Caco-2 (cell line): ENCODE measurements at regions not wholly inside any gene's neighbourhood (a gene's known extent, or its start where the extent isn't known, plus 50 kb on each side); places are given as distances from the start of the nearest gene placed in this dataset.

Source experiments
- BruUV-seq: library from RNA; stranded (reverse); fragments of 400-500 nt; replicated peaks from 2 replicates; lab custom pipeline; 2021; lab: Mats Ljungman, UMichigan
- CTCF ChIA-PET: fragments of 300-600 bp; sonication (Branson Sonifier 250); formaldehyde crosslinking; loops from one replicate; lab custom pipeline; 2022; ENCODE audit warnings: antibody characterized with exemption; lab: Charles Lee
- POLR2A ChIA-PET: fragments of 300-600 bp; sonication (Branson Sonifier 250); formaldehyde crosslinking; loops from one replicate; lab custom pipeline; 2022; ENCODE audit warnings: antibody characterized with exemption; lab: Charles Lee
- DNase-seq, 2 experiments: peaks; one replicate each; pipeline versions ENCODE4 v3.0.0 to v3.0.0-alpha.2; 2020 to 2022
- H3K27me3 ChIP-seq: replicated peaks from 2 replicates; pipeline ENCODE4 v1.6.0; 2011; ENCODE audit warnings: low read length; ENCODE audit not compliant: control insufficient read depth, insufficient read depth
- H3K36me3 ChIP-seq: 2 replicates; pipeline ENCODE4 v1.5.1; 2011; ENCODE audit warnings: low read length; ENCODE audit not compliant: control insufficient read depth, insufficient read depth
- H3K4me1 ChIP-seq: fragments of 250-450 bp; sonication (Bioruptor Pico); 2 replicates; pipeline ENCODE4 v1.5.1; 2020; ENCODE audit warnings: mild to moderate bottlenecking
- H3K4me3 ChIP-seq: 2 replicates; pipeline ENCODE4 v1.5.1; 2011; ENCODE audit warnings: low read depth, mild to moderate bottlenecking, control low read depth, low read length
- H3K9me3 ChIP-seq: fragments of 250-450 bp; sonication (Bioruptor Pico); 2 replicates; pipeline ENCODE4 v1.5.1; 2020; ENCODE audit warnings: mild to moderate bottlenecking, moderate library complexity
- H3K27ac Mint-ChIP-seq: one replicate; pipeline ENCODE4 v1.8.0; 2022; ENCODE audit warnings: mixed read lengths; ENCODE audit not compliant: unreplicated experiment
- H3K27me3 Mint-ChIP-seq: one replicate; pipeline ENCODE4 v1.8.0; 2022; ENCODE audit warnings: mixed read lengths; ENCODE audit not compliant: insufficient read depth, unreplicated experiment
- H3K36me3 Mint-ChIP-seq: one replicate; pipeline ENCODE4 v1.8.0; 2022; ENCODE audit warnings: mild to moderate bottlenecking, mixed read lengths; ENCODE audit not compliant: insufficient read depth, unreplicated experiment
- H3K4me1 Mint-ChIP-seq: one replicate; pipeline ENCODE4 v1.8.0; 2022; ENCODE audit warnings: low read depth, mixed read lengths; ENCODE audit not compliant: unreplicated experiment
- H3K4me3 Mint-ChIP-seq: one replicate; pipeline ENCODE4 v1.8.0; 2022; ENCODE audit warnings: mild to moderate bottlenecking, moderate library complexity, mixed read lengths; ENCODE audit not compliant: unreplicated experiment
- H3K9me3 Mint-ChIP-seq: one replicate; pipeline ENCODE4 v1.8.0; 2022; ENCODE audit warnings: mixed read lengths; ENCODE audit not compliant: unreplicated experiment
- intact Hi-C: fragments of 100-400 bp; cut with micrococcal nuclease; formaldehyde crosslinking; loops from one replicate; pipeline ENCODE4 v1.10.0; 2022; ENCODE audit not compliant: unreplicated experiment
- TF ChIP-seq, protein P1 (sequence below), 2 experiments: fragments of 200-600 bp in 1 of 2; IDR thresholded peaks; 1 replicate in 1 of 2; 2 replicates in 1 of 2; pipeline versions ENCODE4 v1.5.1 to v1.8.0; 2011 to 2022; ENCODE audit warnings: antibody characterized with exemption in 1 of 2, control low read depth in 1 of 2, inconsistent platforms in 1 of 2, low read depth in 1 of 2, low read length in 1 of 2, mild to moderate bottlenecking in 1 of 2, moderate library complexity in 1 of 2; ENCODE audit not compliant: insufficient read depth in 1 of 2, severe bottlenecking in 1 of 2, unreplicated experiment in 1 of 2

DNA sequence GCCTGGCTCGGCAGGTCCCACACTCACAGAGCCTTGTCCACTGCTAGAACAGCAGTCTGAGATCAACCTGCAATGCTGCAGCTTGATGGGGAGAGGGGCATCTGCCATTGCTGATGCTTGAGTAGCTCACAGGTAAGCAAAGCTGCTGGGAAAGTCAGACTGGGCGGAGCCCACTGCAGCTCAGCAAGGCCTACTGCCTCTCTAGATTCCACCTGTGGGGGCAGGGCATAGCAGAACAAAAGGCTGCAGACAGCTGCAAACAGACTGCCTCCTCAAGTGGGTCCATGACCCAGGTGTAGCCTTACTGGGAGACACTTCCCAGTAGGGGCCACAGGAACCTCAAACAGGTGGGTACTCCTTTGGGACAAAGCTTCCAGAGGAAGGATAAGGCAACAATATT lies 110.6 kb upstream of the ADAMTS3 start:
- Mint-ChIP-seq H3K27me3 (peaks cover 13% of the 10 kb centered on the region), H3K4me1 (no peaks in the 10 kb centered on the region), H3K36me3 (no peaks in the 10 kb centered on the region), H3K27ac (no peak overlapping the region), H3K4me3 (no peak overlapping the region), H3K9me3 (peaks cover 8% of the 10 kb centered on the region)
- Histone ChIP-seq H3K4me1 (no peaks in the 10 kb centered on the region), H3K36me3 (no peaks in the 10 kb centered on the region), H3K9me3 (no peaks in the 10 kb centered on the region), H3K4me3 (no peak overlapping the region), H3K27me3 (no peaks in the 10 kb centered on the region)
- no TSS peak for BruUV-seq
- POLR2A ChIA-PET, result no interaction called here
- DNase-seq, result no peak
- TF ChIP-seq, protein P1, sequence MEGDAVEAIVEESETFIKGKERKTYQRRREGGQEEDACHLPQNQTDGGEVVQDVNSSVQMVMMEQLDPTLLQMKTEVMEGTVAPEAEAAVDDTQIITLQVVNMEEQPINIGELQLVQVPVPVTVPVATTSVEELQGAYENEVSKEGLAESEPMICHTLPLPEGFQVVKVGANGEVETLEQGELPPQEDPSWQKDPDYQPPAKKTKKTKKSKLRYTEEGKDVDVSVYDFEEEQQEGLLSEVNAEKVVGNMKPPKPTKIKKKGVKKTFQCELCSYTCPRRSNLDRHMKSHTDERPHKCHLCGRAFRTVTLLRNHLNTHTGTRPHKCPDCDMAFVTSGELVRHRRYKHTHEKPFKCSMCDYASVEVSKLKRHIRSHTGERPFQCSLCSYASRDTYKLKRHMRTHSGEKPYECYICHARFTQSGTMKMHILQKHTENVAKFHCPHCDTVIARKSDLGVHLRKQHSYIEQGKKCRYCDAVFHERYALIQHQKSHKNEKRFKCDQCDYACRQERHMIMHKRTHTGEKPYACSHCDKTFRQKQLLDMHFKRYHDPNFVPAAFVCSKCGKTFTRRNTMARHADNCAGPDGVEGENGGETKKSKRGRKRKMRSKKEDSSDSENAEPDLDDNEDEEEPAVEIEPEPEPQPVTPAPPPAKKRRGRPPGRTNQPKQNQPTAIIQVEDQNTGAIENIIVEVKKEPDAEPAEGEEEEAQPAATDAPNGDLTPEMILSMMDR (IDR thresholded peaks at IDR 0.05; ENCODE audit: insufficient read depth in 1 of 2, low read depth in 1 of 2, low read length in 1 of 2, severe bottlenecking in 1 of 2, unreplicated experiment in 1 of 2), result no peak
- CTCF ChIA-PET, result no interaction called here
- intact Hi-C loops, result no loop called here

DNA sequence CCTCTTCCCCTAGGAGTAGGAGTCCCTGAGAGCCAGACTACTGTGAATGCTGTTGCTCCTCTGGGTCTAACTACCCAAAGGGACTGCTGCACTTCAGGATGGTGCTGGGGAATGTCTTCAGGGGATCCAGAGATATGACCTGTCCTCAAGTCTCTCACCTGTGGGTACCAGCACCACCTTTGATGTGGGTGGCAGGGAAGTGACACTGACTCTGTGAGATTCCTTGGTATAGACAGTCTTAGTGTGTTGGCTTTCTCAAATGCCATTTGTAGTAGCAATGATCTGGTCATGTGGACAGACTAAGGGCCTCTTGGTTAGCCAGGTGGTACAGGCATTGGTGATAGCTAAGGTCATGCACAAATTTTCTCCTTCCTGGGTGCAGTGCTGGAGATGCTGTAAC lies 108.9 kb upstream of the ADAMTS3 start:
- Histone ChIP-seq H3K36me3 (no peaks in the 10 kb centered on the region), H3K4me3 (no peak overlapping the region), H3K9me3 (no peaks in the 10 kb centered on the region), H3K4me1 (no peaks in the 10 kb centered on the region), H3K27me3 (no peaks in the 10 kb centered on the region)
- no peak for DNase-seq
- ChIA-PET CTCF (no interaction called here), POLR2A (no interaction called here)
- intact Hi-C loops, result no loop called here
- no peaks in the 10 kb centered on the region for H3K9me3 Mint-ChIP-seq
- H3K36me3 Mint-ChIP-seq, result no peaks in the 10 kb centered on the region
- no peaks in the 10 kb centered on the region for H3K4me1 Mint-ChIP-seq
- no TSS peak for BruUV-seq
- no peak overlapping the region for H3K4me3 Mint-ChIP-seq
- no peak overlapping the region for H3K27ac Mint-ChIP-seq
- TF ChIP-seq, protein P1 (IDR thresholded peaks at IDR 0.05; ENCODE audit: insufficient read depth in 1 of 2, low read depth in 1 of 2, low read length in 1 of 2, severe bottlenecking in 1 of 2, unreplicated experiment in 1 of 2), result no peak
- H3K27me3 Mint-ChIP-seq, result peaks cover 16% of the 10 kb centered on the region

DNA sequence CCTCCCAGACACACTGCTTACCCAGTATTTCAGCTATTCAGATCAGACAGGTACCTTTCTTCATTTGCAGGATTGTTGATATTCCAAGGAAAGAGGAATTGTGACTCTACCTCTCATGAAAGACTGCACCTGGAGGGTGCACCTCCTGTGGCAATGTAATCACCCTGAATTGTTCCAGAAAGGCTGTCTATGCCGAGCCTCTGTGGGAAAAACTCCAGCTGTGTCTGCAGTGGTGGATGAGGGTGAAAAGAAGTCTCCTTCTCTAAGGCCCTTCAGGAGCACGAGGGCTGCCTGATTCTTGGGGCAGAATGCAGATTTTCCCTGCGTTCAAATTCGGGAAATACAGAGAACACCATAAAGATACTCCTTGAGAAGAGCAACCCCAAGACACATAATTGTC lies 108.2 kb upstream of the ADAMTS3 start:
- H3K27me3 Mint-ChIP-seq, result peaks cover 18% of the 10 kb centered on the region
- ChIA-PET POLR2A (no interaction called here), CTCF (no interaction called here)
- intact Hi-C loops, result no loop called here
- no peaks in the 10 kb centered on the region for H3K36me3 Mint-ChIP-seq
- Histone ChIP-seq H3K9me3 (no peaks in the 10 kb centered on the region), H3K4me1 (no peaks in the 10 kb centered on the region), H3K27me3 (no peaks in the 10 kb centered on the region), H3K36me3 (no peaks in the 10 kb centered on the region), H3K4me3 (no peak overlapping the region)
- no TSS peak for BruUV-seq
- TF ChIP-seq, protein P1 (IDR thresholded peaks at IDR 0.05; ENCODE audit: insufficient read depth in 1 of 2, low read depth in 1 of 2, low read length in 1 of 2, severe bottlenecking in 1 of 2, unreplicated experiment in 1 of 2), result no peak
- H3K4me3 Mint-ChIP-seq, result no peak overlapping the region
- DNase-seq, result no peak
- no peaks in the 10 kb centered on the region for H3K4me1 Mint-ChIP-seq
- H3K27ac Mint-ChIP-seq, result no peak overlapping the region
- no peaks in the 10 kb centered on the region for H3K9me3 Mint-ChIP-seq
